ENCODE measurements at regions not wholly inside any gene's neighbourhood (a gene's known extent, or its start where the extent isn't known, plus 50 kb on each side); places are given as distances from the start of the nearest gene placed in this dataset.

GRCh38 chrX:26032111-26032912 lies 105.8 kb upstream of the MAGEB18 start:
- DNase-seq (ENCODE audit: low spot score): no peak

- no peak for DNase-seq (ENCODE audit: low spot score)
These were observed 100.8 kb upstream of the MAGEB18 start for GRCh38 chrX:26037367-26037766.

- DNase-seq (ENCODE audit: low spot score): no peak
These were observed 88.0 kb upstream of the MAGEB18 start for GRCh38 chrX:26050099-26050498.

GRCh38 chrX:26070882-26071281 lies 67.3 kb upstream of the MAGEB18 start:
- no peak for DNase-seq (ENCODE audit: low spot score)

- no peak for DNase-seq (ENCODE audit: low spot score)
These were observed 66.5 kb upstream of the MAGEB18 start for GRCh38 chrX:26071618-26072017.

GRCh38 chrX:26083093-26083492 lies 55.0 kb upstream of the MAGEB18 start:
- no peak for DNase-seq (ENCODE audit: low spot score)

Measured in kidney capillary endothelial cell (primary cell).